Dermis microvascular lymphatic vessel endothelial cell (primary cell): ENCODE measurements at regions not wholly inside any gene's neighbourhood (a gene's known extent, or its start where the extent isn't known, plus 50 kb on each side); places are given as distances from the start of the nearest gene placed in this dataset.
"Not testable (repeated sequence)": the region's sequence is repeated elsewhere in the genome, so short reads cannot be mapped to it uniquely, and the experiment has no call there.

Experiments
- DNase-seq, 2 donors: peaks; one replicate each; pipeline versions ENCODE4 v3.0.0 to v3.0.0-alpha.2; 2010; ENCODE audit warnings: low read depth in 2 of 2

DNA sequence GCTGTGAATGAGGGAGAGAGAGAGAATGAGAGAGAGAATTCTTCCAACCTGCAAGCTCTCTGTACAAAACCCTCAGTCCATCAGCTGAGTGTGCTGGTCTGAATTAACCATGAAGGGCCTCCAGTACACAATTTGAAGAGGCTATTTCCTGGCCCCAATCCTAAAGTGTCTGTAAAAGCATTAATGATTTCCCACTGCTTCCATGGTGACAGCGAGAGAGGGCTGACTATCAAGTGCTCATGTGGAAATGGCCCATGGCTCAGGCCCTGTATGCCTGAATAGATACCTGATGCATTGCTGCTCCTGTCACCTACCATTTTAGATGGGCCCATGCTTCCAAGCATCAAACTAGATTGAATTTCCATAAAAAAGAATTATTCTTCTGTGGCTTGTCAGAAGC lies 592.4 kb downstream of the KIF4B start:
- no peak for DNase-seq

DNA sequence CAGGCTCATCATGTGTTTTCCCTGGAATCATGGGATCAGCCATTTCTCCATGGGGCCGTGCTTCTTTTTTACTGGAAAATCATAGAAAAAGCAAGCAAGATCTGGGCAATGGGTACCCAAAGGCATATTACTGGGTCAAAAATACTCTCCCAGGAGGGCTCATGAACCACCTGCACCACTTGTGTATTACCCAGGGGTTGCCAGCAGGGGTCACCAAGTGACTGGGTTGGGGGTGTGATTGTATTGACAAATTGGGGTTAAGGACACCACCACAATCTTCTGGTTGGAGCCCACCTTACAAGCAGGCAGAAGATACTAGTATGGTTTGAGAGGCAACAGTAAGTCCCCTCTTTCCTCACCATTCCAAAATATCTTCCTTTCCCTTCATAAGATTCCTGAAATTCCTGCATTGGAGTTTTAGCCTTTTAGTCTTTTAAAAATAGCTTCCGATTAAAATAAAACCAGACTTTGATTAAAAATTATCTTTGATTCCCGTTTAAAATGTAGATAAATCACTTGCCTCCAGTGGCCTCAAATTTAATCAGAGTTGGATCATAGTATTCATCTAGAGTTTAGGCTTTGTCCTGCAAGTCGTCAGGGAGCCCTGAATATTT lies 603.3 kb downstream of the KIF4B start:
- peak in 1 of 2 donors; percentile 3 for DNase-seq

DNA sequence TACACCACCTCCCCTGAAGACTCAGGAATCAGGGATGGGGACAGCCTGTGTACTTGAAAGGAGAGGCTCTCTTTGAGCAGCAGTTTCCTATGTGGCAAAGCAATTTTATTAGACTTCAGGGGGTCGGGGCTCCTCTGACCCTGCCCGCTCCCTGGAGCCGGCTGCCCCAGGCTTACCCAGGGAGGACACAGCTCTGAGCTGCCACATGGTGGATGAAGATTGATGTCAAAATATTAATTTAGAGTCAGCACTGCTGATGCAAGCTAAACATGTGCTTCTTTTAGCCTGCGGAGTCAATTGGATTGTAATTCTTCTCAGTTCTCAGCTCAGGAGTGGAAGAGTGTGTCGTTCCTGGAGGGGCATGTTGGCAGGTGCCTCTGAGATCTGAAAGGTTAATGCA lies 606.1 kb downstream of the KIF4B start:
- DNase-seq, result no peak

DNA sequence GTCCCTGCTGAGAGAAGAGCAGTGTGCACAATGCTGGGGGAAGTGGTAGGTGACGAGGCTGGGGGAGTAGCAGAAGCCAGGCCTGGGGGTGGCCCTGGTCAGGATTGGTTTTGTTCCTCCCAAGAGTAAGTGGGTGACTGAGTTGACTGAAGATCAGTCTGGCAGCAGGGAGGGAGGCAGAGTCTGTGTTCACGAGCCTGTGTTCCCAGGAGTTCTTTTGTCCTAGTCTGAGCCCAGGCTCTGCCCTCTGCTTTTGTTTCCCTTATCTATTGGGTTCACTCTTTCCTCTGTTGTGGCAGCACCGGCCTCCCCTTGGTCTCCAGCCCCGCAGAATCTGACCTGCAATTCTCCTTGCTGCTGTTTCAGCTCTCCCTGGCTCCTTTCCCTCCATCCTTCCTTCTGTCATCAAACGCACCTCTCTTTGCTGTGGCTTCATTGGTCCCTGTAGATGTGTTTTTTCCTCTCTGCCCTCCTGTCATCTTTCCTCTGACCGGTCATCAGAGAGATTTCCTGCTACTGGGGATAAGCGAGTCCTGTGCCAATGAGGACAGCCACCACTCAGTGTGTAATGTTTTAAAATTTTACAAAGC lies 607.4 kb downstream of the KIF4B start:
- DNase-seq, result peak; percentile 28 to 96

DNA sequence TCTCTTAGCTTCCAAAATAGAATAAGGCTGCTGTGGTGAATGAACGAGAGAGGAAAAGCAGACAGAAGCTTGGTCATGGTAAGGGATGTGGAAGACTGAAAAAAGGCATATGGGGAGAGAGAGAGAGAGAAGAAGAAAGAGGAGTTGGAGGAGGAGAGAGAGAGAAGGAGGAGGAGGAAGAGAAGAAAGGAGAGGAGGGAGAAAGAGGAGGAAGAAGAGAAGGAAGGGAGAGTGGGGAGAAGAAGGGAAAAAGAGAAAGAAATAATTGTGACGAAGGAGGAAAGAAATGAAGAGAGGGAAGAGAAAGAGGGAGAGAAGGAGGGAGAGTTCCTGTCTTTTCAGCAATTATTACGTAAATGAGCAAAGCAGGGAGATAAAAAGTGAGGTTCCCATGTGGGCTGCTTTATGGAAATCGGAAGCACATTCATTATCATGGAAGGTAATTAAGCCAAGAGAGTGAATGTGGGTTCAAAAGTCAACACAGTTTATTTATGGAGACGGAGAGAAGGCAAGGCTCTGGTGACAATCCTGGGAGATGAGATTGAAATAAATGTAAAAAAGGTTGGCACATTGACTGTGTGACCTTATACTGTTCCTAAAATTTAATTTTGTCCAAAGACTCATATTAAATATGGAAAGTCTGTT lies 611.2 kb downstream of the KIF4B start:
- DNase-seq, result no peak

DNA sequence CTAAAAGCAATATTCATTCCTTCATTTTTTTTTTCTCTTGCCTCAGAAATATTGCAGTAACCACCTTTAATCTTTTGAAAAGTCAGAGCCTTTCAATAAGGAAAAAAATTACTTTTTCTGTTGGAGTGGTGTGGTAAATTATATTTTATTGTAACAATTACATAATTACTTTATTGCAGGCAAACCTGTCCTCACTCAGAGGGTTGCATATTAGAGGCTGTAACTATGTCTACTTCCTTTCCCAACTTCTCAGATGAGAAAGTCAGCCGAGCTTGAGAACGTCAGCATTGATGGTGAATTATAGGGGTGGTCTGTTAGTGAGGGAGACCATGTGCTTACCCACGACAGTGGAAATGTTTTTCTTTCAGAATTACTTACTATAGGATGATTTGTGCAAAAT lies 611.8 kb downstream of the KIF4B start:
- DNase-seq, result no peak

DNA sequence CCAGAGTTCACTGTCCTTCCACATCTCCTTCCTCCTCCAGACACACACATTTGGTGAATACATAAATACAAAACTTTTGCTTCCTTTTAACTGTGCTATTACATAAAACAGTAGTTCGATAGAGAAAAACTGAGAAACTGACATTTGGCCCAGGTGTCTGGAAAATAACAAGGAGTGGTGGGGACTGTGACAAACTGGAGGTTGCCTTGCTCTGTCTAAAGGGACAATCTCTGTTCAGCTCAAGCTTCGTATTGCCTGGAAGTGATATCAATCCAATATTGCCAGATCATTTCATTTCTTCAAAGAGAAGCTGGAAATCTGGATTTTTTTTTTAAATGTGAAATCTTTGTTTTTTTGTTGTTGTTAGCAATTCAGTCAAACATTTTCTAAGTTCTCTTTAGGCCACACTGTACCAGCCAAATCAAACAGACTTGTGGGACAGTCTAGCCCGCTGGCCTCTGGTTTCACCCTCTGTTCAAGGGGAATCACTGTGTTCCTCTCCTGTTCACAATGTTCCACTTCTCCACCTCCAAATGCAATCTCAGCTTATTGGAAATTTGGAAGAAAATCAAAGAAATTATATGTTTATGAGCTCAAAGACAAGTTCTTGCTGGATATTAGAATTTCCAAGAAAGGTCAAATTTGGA lies 612.5 kb downstream of the KIF4B start:
- no peak for DNase-seq

DNA sequence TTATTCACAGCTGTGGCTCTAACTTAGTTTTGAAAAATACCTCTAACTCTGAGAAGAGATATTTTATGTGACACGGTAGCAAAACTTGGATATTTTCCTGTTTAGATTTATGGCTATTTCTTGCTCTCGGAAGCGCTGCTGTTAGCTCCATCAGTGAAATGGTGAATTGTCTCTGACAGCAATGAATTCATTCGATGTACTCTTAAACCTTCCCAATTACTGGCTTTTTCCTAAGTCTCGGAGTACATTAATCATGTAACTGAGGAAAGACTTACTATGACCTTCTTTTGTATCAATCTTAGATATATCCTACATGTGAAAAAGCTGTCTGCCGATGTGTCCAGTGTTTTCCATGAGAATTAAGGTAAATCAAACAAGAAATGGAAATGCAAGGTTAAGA lies 613.0 kb downstream of the KIF4B start:
- DNase-seq, result no peak

DNA sequence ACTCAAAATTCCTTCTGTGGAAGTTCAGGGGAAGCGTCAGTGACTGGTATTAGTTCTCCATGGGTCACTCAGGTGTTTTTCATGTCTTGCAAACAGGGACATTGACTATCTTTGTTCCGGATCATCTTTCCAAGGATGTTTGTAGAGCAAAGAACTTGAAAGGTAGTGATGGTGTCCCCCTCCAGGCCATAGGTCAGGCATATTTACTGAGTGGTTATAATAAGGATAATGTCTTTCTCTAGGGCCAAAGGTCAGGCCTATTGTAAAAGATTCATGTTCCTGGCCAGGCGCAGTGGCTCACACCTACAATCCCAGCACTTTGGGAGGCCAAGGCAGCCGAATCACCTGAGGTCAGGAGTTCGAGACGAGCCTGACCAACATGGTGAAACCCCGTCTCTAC lies 614.8 kb downstream of the KIF4B start:
- no peak for DNase-seq

DNA sequence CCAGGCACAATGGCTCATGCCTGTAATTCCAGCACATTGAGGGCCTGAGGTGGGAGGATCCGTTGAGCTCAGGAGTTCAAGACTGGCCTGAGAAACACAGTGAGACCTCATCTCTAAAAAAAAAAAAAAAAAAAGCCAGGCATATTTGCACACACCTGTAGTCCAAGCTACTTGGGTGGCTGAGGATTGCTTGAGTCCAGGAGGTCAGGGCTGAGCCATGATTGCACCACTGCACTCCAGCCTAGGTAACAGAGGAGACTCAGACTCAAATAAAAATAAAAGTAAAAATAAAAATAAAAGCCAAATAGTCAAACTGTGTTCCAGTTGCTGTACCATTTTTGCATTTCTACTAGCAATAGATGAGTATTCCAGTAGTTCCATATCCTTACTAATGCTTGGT lies 616.0 kb downstream of the KIF4B start:
- DNase-seq, result no peak

DNA sequence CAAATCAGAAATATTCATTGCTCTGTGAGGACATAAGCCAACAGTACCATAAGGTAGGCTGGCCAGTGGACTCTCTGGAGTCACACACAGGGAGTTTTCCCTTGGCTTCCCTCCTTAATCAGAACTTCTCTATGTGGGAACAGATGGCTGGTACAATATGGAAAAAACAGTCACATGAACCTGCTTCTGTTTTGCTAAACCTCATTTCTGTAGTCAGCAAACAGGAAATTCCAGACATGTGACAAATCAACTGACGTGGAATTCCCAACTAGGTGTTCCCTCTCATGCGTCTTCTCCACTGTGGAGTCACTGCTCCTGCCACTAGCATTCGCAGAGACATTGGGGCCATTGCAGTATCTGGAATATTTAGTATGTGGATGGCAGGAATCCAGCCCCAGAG lies 617.6 kb downstream of the KIF4B start:
- peak; percentile 42 to 96 for DNase-seq

DNA sequence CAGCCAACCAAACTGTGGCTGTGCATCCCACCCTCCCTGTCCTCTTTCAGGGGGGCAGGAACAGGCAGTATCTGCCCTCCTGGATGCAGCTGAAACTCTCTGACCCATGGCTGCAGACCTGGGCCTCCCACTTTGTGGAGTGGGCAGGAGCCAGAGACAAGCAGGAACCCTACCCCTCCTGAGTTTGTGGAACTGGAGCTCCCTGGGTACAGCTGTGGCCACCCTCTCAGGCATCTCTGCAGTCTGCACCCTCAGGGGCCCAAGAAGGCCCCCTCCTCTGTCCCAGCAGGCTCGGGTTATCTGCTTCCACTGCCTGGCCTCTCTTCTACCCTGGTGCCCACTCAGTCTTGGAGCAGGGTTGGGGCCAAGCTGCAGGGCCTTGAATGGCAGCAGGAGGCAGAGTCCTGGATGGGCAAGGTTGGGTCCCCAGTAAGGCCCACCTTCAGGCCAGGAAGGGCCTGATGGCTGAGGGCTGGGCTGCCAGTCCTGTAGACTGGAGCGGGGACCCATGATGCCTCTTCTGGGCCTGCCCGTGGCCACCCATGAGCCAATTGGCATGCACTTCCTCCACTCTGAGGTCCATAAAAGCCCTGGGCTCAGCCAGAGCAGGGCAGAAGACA lies 619.9 kb downstream of the KIF4B start:
- DNase-seq, result no peak

DNA sequence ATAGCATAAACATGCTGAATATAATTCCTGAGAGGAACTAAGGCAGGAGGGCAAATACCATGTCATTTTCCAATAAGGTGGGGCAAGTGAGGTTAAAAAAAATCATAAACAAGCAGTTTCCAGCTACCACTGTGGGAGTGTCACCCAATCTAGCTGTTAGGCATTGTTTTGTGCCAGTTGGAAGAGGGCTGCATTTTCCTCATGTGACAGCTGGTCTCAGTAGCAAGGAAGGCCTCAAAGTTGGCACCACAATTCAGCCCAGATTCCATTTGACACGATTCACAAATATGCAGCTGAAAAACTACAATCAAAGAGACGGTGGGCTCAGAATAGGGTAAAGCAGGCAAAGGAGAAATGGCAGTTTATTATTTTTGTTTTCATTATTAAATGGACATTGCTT lies 636.1 kb downstream of the KIF4B start:
- DNase-seq, result no peak

DNA sequence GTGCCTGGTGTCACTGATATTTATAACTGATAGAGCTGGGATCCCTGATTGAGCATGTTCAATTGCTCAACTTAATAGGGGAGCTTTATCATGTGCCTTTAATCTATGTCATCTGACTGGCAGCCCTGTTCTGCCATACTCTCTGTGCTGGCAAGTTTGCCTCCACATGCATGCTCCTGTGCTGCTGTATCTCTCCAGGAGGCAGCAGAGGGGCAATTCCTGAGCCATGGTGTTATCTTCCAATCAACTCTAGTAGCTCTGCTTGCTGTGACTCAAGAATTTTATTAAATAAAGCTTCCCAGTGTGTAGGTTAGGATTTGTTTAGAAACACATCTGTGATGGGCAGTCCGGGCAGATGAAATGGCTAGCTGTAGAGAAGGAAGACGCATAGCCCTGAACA lies 642.0 kb downstream of the KIF4B start:
- DNase-seq, result no peak

DNA sequence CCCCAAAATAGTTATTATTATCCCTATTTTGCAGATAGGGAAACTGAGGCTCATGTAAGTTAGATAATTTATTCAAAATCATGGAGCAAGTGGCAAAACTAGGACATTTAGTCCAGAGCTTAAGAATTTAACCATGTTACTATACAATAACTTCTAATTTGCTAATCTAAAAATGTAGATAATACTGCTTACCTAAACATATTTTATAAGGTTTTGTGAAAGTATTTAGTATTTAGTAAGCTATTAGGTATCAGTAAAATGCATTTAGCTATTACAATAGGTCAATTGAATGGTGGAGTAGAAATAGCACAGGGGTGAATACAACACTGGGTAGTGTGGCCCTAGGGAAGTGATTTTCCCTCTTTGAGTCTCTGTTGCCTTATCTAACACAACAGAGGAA lies 648.3 kb downstream of the KIF4B start:
- DNase-seq, result no peak

DNA sequence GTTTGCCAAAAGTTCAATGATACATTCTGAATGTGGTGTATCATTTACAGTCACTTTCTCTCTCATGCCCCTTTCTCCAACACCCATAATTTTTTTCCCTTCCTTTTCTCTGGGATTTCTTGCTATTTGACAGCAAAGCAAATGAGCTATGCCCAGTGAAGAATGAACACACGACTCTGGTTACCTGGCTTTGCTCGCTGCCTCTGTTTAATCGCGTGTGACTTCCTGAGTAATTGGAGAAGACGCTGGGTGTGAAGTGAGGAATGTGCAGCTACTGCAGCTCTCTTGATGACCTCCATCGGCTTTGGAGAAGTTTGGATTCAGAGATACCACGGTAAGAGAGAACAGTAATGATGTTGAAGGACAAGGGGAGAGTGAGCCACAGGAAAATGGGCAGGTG lies 651.8 kb downstream of the KIF4B start:
- DNase-seq, result no peak

DNA sequence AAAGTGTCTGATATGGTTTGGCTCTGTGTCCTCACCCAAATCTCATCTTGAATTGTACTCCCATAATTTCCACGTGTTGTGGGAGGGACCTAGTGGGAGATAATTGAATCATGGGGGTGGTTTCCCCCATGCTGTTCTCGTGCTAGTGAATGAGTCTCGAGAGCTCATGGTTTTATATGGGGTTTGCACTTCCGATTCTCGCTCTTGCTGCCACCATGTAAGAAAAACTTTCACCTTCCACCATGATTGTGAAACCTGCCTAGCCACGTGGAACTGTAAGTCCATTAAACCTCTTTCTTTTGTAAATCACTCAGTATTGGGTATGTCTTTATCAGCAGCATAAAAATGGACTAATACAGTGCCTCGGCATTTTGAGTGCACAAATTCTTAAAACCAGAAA lies 655.0 kb upstream of the SGCD start:
- DNase-seq, result not testable (repeated sequence)

DNA sequence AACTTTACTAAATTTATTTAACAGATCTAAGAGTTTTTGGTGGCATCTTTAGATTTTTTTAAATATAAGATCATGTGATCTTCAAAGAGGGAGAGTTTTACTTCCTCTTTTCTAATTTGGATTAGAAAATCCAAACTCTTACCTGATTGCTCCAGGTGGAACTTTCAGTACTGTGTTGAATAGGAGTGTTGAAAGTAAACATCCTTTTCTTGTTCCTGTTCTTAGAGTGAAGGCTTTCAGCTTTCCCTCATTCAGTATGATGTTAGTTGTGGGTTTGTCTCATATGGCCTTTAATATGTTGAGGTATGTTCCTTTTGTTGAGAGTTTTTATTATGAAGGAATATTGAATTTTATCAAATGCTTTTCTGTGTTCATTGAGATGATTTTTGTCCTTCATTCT lies 650.0 kb upstream of the SGCD start:
- no peak for DNase-seq

DNA sequence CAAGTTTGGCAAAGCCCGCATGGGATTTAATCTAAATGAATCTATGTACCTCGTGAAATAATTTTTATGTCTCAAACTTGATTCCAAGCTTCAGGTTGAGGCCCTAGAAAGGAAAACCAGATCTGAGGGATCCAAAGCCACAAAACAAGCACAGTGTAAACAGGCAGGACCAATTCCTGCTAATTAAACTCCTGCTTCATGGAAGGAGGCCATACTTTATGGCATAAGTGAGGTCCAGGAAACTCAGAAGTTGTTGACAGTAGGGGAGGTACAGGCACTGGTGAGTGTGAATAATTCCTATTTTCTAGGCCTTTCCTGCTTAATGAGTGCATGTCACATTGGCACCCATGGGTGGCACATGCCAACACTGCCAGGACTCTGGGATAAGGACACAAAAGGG lies 648.6 kb upstream of the SGCD start:
- no peak for DNase-seq

DNA sequence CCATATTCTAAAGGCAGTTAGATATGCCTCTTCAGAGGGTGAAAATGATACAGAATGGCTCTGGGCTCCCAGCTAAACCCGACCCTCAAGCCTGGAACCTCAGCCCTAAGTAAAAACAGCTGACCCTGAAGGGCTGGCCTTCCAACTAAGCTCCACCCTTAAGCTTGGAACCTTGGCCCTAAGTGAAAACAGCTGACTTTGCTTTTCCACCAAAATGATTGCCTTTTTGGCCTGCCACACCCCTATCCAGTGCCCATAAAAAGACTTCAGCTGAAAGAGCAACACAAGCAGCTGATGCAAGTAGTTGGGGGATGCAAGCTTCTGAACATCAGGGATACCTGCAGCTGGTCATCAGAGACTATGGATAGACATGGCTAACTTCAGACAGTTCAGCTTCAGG lies 647.4 kb upstream of the SGCD start:
- no peak for DNase-seq

DNA sequence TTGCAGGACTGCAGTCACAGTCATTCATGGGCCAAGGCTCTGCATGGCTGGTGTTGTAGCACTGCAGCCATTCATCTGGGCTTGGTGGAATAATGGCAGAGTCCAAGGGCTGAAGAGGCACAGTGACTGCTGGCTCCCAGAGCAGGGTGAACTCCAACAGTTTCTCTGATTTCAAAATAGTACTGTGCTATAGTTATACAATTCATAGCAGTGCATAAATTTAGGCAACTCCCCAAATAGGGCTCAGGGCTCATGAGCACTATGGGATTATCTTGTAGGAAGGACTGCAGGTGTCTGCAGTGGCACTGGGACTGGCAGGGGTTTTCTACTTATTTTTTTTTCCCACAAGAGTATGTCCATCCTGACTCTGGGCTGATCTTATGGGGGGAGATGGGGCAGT lies 642.5 kb upstream of the SGCD start:
- DNase-seq, result no peak

DNA sequence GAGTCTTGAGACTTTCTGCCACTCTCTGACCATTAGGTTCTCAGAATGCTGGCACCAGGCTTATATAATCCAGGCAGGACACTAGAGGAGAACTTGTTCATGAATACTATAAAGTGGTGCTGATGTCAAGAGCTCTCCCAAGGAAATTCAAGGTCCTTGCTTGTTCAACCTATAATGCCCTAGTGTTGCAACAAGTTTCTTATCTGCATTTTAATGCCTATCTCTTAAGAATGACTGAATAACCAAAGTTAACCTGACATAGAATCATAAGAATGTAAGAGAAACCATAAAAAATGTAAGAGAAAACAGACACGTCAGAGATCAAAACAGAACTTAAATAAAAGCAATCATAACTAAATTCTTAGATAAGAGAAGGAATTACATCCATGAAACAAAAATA lies 640.8 kb upstream of the SGCD start:
- DNase-seq, result no peak

DNA sequence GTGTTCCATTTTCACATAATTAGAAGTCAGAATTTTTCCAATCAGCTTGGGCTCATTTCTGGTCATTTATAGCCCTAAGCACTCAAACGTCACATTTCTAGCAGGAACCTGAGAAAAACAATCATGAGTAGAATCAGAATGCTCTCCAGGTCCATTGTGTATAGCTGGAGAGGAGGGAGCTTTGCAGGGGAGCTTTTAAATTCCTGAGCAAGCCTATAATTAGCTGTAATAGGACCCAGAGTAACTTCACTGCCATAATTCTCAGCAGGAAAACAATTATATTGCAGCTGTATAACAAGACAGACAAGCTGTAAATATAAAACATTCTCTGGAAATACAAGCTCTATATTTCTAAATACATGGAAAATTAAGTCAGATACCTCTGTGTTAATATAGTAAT lies 637.6 kb upstream of the SGCD start:
- DNase-seq, result no peak
